ENCODE measurements at regions not wholly inside any gene's neighbourhood (a gene's known extent, or its start where the extent isn't known, plus 50 kb on each side); places are given as distances from the start of the nearest gene placed in this dataset.

GRCh38 chr20:7585126-7585679 is 355.1 kb downstream of the HAO1 start (continued):
- 0 out of 2 replicates have a peak, but pooled peaks have one; percentile 50 for TF ChIP-seq ZNF761 (CRISPR knock-in tag; conservative IDR thresholded peaks at IDR 0.05)
- TF ChIP-seq RXRB (CRISPR knock-in tag; IDR thresholded peaks at IDR 0.05; ENCODE audit: borderline replicate concordance), result no peak
- TF ChIP-seq KLF12 (CRISPR knock-in tag; IDR thresholded peaks at IDR 0.05; ENCODE audit: borderline replicate concordance), result 0 out of 2 replicates have a peak, but pooled peaks have one; percentile 41
- no peak for TF ChIP-seq ZKSCAN1 (IDR thresholded peaks at IDR 0.05; ENCODE audit: low read length)
- TF ChIP-seq KDM2A (CRISPR knock-in tag; IDR thresholded peaks at IDR 0.05; ENCODE audit: borderline replicate concordance, low read depth), result no peak
- peak; percentile 59; the same call in 1 of the 2 replicates for TF ChIP-seq MBD4 (IDR thresholded peaks at IDR 0.05; ENCODE audit: borderline replicate concordance, low read length)
- 0 out of 2 replicates have a peak, but pooled peaks have one; percentile 15 for TF ChIP-seq ZFP1 (CRISPR knock-in tag; IDR thresholded peaks at IDR 0.05)
- peak; percentile 69; the same call in 1 of the 2 replicates for TF ChIP-seq SALL1 (CRISPR knock-in tag; IDR thresholded peaks at IDR 0.05)
- TF ChIP-seq ZNF276 (CRISPR knock-in tag; IDR thresholded peaks at IDR 0.05; ENCODE audit: low read depth), result no peak
- TF ChIP-seq NCOR1 (IDR thresholded peaks at IDR 0.05; ENCODE audit: borderline replicate concordance, low read length), result peak; percentile 80
- no peak for TF ChIP-seq MAFG (CRISPR knock-in tag; IDR thresholded peaks at IDR 0.05)
- 0 out of 2 replicates have a peak, but pooled peaks have one; percentile 37 for TF ChIP-seq ZFP36L1 (CRISPR knock-in tag; IDR thresholded peaks at IDR 0.05)
- TF ChIP-seq ZFP37 (CRISPR knock-in tag; IDR thresholded peaks at IDR 0.05; ENCODE audit: borderline replicate concordance), result peak; percentile 32; the same call in 1 of the 2 replicates
- TF ChIP-seq ONECUT2 (CRISPR knock-in tag; IDR thresholded peaks at IDR 0.05), result 0 out of 2 replicates have a peak, but pooled peaks have one; percentile 61
- peak; percentile 70; the same call in 1 of the 2 replicates for TF ChIP-seq ZHX1 (CRISPR knock-in tag; IDR thresholded peaks at IDR 0.05; ENCODE audit: low read depth)
- no peak; the same call in 1 of the 2 replicates for TF ChIP-seq LCORL (IDR thresholded peaks at IDR 0.05)
- peak; percentile 60 for TF ChIP-seq LCORL (CRISPR knock-in tag; IDR thresholded peaks at IDR 0.05)
- TF ChIP-seq ZBTB21 (CRISPR knock-in tag; IDR thresholded peaks at IDR 0.05), result no peak
- TF ChIP-seq HMG20A (CRISPR knock-in tag; IDR thresholded peaks at IDR 0.05; ENCODE audit: borderline replicate concordance), result 0 out of 2 replicates have a peak, but pooled peaks have one; percentile 44
- no peak for TF ChIP-seq ZFP62 (CRISPR knock-in tag; IDR thresholded peaks at IDR 0.05)
- TF ChIP-seq PLRG1 (conservative IDR thresholded peaks at IDR 0.05), result no peak
- TF ChIP-seq ATAD3A (CRISPR knock-in tag; IDR thresholded peaks at IDR 0.05), result no peak
- TF ChIP-seq FOXJ3 (CRISPR knock-in tag; IDR thresholded peaks at IDR 0.05; ENCODE audit: borderline replicate concordance), result peak; percentile 82
- TF ChIP-seq, protein P1, sequence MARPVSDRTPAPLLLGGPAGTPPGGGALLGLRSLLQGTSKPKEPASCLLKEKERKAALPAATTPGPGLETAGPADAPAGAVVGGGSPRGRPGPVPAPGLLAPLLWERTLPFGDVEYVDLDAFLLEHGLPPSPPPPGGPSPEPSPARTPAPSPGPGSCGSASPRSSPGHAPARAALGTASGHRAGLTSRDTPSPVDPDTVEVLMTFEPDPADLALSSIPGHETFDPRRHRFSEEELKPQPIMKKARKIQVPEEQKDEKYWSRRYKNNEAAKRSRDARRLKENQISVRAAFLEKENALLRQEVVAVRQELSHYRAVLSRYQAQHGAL (CRISPR knock-in tag; IDR thresholded peaks at IDR 0.05; ENCODE audit: not compliant biosample characterization), result no peak
- peak; percentile 61; the same call in 1 of the 2 replicates for TF ChIP-seq BRCA1 (CRISPR knock-in tag; IDR thresholded peaks at IDR 0.05)
- peak; percentile 84; the same call in 1 of the 2 replicates for TF ChIP-seq ZNF556 (CRISPR knock-in tag; IDR thresholded peaks at IDR 0.05; ENCODE audit: borderline replicate concordance)
- 0 out of 2 replicates have a peak, but pooled peaks have one; percentile 51 for TF ChIP-seq ZFP90 (CRISPR knock-in tag; IDR thresholded peaks at IDR 0.05; ENCODE audit: borderline replicate concordance)
- TF ChIP-seq ZNF20 (CRISPR knock-in tag; IDR thresholded peaks at IDR 0.05), result no peak
